NCI-H345 treated with DMSO at 0.1 percent for 48 hours (cell line): ENCODE measurements at regions not wholly inside any gene's neighbourhood (a gene's known extent, or its start where the extent isn't known, plus 50 kb on each side); places are given as distances from the start of the nearest gene placed in this dataset.

Experiments used
- DNase-seq: peaks from one replicate; lab custom pipeline; 2025; ENCODE audit not compliant: unreplicated experiment; lab: John Stamatoyannopoulos, UW

DNA sequence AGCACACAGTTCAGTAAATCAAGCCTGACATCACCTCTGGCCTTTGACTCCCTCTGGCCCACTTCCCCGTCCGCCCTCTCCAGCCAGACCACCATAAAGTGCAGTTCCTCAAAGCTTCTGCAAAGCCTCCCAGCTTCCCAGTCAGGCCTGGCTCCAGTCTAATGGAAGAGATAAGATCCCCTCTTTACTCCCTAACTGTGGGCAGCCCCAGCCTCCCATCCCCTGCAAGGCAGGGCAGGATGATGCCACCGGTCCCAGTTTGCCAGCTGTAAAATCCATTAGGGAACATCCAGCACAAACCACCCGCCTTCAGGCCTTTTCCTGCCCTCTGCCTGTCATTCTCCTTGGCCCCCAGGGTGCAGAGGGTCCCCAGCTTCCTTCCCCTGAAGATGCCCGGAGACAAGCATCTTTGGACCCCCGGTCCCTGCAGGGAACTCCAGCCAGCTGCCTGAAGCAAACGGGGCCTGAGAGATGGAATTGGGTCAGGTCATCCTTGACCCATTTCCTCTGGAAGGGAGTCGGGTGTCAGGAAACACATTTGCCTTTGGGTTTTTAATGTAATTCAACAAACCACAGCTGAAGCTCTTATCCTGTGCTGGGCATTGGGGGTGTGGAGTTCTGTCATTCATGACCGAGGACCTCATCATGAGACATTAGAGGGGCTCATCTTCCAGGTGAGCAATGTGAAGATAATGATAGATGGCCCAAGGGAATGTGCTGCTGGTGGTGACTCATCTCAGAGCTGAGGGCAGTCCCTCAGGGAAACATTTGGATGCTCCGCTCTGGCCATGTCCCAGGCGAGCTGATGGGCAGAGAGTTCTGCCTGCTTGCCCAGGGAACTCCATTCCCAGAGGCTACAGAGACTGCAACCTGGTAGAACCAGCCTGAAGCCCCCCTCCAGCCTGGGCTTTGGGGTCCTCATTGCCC lies 93.8 kb upstream of the CLMN start:
- no peak for DNase-seq

DNA sequence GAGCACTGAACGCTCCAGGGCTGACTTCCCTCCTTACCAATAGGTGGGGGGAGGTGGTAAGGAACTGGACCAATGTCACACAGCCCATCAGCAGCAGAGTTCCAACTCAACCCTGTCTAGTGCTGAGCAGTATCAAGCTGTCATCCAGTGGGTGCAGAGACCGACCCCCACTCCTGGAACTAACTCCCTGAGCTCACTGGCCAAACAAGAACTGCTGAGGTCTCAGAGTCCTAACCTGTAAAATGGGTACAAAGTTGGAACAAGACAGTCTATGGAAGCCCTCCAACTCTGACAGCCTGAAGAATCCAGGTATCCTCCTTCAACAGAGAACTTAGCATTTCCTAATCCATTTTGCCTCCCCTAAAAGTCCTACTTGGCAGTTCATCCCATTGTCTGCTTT lies 91.1 kb upstream of the CLMN start:
- no peak for DNase-seq

DNA sequence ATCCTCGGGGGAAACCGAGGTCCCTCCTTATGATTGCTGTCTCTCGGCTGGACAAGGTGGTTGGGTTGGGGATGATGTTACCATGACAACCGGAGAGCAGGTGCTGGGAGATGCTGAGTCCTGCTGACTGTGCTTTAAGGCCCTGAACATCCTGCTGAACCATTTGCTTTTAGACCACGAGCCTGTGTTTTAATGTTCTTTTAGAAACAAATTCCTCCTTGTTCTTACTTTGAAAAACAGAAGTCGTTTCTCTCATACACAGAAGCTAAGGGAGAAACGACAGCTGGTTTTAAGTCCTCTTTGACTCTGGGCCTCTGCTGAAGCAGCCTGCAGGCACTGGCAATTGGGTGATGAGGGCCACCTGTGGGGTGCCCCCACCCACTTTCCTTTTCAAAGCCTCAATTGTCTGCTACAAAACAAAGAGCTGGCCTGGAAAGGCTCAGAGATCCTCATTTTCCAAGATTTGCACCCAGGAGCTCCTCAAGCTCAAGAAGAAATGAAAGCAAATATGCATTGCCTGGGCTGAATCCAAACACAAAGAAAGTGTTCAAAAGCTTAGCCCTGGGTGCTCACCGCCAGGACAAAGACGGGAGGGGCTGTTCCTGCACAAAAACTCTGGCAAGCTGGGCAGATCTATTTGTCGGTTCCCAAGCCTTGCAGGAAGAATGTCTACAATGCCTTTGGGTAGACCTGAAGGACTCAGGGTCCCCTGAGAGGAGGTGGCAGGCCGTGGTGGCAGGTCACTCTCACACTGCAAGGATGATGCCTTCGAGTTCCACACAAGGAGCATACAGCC lies 90.0 kb upstream of the CLMN start:
- no peak for DNase-seq

DNA sequence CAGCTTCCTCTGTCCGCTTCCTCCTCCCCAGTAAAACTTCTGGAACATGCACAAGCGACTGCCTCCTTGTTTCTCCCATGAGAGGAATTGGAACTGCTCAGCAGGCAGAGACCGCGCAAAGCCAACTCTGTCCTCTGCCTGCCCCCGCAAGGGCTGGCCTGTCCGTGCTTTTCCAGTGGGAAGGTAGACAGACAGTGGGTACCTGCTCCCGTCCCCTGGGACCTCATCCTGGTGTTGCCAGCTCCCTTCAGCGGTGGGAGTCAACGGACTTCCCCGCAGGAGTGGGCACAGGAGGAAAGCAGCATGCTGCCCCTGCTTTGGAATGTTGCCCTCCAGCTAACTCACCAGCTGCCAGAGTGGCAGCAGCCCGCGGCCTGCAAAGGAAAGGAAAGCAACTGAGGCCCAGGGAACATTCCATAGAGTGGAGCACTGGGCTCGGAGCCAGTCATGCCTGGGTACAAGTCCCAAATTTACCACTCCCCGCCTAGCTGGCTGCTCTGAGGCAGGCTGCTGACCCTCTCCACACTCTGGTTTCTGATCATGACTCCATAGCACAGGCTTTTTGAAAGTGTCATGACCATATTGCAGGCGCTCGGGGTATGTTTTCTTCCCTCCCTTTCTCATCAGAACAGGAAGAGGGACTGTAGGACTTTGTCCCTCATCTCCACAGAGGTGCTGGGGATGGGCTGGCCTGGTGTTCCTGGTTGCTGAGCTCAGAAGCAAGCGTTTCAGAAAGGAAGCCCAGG lies 89.2 kb upstream of the CLMN start:
- DNase-seq: no peak

DNA sequence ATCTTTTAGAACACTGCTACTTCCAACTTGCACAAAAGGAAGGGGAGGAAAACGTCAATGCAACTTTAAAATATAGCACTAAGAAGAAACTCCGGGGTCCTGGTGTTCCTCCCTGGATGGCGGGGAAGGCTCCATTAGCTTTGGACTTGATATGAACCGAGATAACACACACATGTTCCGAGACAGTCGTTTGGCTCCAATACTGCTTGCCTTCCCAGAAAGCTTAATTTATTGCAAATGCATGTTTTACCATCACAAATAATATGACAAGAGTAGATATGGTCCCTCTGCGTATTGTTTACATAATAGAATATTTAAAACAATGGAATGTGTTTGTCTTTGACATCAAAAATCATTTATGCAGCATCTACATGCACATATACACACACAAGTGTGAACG lies 87.6 kb upstream of the CLMN start:
- no peak for DNase-seq

DNA sequence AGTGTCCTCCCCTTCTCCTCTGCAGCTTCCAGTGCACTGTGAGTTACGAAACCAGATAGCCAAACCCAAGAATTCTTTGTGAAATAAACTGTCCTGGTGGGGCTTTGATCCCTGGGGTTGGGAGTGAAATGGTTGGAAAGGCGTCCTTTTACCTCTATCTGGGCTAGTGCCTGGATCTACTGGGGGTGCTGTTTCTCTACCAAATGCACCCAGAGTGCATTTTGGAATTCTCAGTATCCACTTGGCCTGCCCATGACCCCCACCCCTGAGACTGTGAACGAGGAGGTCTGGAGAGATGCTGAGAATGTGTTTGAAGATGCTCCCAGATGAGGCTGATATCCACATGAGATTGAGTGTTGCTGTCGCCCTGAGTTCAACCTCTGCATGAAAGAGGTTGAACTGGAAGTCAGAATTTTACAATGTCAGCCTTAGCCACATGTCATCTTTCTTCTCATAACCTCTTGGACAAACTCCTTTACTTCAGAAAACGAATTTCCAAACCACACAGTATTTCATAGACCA lies 87.1 kb upstream of the CLMN start:
- DNase-seq: no peak

DNA sequence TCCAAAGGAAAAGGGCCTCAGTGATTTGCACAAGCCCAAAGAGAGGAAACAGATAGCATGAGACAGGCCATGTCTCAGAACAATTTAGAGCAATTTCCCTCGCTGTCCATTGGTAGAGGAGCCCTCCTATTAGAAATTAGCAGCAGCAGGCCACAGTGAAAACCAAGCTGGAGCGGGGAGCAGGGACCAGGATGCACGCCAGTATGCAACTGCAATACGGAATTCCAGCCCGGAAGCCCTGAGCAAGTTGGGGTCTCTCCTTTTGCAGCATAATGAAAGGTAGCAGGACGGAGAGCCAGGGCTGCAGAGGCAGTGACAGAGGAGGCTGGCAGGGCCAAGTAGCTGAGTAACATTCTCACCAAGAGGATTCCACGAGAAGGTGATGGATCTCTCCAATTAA lies 84.9 kb upstream of the CLMN start:
- no peak for DNase-seq

DNA sequence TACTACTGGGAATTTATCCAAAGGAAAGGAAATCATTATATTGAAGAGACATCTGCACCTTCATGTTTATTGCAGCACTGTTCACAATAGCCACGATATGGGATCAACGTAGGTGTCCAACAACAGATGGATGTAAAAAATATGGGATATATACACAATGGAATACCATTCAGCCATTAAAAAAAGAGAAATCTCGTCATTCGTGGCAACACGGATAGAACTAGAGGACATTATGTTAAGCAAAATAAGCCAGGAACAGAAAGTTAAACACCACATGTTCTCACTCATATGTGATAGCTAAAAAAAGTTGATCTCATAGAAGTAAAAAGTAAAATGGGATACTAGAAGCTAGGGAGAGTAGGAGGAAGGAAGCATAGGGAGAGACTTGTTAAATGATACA lies 82.9 kb upstream of the CLMN start:
- DNase-seq: no peak

DNA sequence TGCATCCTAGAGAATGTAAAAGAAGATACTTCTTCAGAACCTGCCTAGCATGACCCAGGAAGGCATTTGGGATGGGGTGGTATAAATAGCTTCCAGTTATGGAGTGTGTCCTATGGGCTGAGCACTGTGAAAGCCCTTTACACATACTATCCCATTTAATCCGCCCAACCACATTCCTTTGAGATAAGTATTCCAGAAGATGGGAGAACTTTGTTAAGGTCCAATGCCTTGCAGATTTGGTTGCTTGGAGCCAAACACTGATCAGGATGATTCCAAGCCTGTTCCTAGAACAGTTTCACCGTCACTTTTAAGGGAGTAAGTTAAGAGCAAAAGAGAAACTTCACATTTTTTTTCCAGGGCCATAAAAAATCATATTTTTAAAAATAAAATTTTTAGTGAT lies 82.5 kb upstream of the CLMN start:
- DNase-seq: no peak

DNA sequence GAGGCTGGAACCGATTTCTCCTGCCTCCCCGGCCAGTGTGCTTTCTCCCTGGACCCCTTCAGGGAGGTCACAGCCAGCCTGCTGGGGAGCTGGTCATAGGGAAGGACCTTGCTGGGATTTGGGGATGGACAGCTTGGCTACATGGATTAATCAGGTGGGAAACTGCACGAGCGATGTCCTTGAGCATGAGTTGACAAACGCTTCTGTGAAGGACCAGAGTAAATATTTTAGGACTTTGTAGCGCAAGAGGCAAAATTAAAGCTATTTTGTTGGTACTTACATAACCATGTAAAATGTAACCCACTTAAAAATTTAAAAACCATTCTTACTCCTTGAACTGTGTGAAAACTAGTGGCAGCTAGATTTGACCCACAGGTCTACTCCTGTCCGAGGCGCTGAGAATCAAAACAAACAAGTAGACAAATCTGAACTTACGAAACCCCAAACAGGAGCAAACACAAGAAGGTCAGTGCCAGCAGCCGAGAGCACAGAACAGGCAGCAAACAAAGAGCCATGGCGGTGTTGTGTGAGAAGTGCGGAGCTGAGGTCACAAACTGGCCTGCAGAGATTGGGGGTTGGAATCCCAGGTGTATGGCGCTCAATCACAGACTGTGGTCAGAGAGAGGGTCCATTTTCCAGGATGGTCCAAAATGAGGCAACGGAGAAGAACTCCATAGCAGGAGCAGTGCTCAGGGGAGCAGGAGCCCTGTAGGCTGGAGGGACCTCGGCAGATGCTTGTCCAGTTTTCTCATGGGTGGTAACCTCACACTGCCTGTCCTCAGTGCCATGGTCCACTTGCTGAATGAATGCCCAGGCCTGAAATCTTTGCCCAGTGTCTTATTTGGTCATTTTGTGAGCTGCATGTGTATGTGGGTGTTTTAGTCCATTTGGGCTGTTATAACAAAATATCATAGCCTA lies 79.2 kb upstream of the CLMN start:
- DNase-seq: no peak

DNA sequence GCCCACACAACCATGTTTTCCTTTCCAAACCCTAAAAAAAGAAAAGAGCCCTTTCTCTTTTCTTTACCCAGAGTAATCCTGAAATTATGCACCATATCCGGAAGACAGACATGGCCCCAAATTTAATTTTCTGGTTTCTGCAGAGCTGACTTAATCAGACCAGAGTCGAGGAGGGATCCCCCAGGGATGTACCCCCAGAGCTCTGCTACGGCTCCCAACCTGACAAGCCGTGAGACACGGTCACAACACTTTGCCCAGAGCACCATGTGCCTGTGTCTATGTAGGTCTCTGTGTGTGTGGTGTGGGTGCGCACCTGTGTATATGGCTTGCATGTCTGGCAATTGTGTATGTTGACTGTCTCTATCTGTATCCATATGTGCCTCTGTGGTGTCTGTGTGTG lies 77.6 kb upstream of the CLMN start:
- DNase-seq: no peak

DNA sequence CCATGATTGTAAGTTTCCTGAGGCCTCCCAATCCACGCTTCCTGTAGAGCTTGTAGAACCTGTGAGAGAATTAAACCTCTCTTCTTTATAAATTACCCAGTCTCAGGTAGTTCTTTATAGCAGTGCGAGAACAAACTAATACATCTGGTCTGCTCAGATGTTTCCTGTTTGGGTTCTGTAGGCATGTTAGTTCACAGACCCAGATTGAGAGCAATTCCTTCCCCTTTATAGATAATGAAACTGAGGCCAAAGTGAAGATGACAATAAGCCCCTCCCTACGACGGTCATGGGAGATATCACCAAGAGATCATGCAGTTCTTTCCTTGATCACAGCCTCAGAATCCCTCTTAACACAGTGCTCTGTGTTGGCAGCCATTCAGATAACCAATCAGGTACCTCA lies 76.5 kb upstream of the CLMN start:
- DNase-seq: no peak

DNA sequence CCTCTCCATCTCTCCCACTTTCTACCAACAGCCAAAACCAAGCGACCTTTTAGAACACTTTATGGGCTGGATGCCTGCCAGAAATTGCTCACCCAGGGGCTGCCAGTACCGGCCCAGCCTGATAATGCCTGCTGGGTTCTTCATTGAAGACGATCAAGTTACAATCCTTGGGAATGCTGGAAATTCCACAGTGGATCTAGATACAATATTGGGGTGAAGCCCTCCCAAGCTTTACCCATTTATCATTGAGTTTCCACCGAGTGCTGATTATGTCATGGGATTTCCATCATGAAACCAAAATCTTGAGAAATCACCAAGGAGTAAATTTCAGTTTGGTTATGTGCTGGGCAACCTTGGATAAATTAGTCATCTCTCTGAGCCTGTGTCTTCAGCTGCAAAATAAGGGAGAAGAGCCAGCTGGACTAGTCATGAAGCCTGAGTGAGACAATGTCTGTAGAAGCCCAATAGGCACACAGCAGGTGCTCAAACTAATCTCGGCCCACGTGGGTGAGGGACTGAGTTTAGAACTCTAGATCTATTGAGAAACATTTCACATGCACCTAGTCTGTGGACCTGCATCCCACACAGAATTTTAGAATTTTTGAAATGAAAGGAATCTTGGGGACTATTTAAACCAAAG lies 75.5 kb upstream of the CLMN start:
- DNase-seq: no peak

DNA sequence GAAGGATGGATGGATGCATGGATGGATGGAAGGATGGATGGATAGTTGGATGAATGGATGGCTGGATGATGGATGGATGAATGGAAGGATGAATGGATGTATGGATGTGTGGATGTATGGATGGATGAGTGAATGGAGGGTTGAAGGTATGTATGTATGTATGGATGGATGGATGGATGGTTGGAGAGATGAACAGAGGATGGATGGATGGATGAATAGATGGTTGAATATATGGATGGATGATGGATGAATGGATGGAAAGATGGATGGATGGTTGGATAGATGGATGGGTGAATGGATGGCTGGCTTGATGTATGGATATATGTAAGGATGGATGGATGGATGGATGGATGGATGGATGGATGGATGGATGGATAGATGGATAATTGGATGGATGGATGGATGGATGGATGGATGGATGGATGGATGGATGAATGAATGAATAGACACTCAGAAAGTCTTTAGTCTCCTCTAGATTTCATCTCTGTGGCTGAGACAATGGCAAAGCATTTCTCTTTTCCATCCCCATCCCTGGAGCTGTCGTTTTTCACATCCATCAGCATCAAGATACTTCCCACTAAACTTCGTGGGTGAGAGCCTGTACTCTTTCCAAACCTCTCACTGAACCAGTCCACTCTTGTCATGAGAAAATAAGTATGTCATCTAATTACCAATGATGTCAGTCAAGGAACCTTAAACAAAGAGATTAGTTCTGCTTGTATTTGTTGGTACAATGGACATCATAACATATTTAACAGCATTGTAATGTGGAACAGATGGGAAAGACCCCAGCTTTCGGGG lies 74.8 kb upstream of the CLMN start:
- no peak for DNase-seq

DNA sequence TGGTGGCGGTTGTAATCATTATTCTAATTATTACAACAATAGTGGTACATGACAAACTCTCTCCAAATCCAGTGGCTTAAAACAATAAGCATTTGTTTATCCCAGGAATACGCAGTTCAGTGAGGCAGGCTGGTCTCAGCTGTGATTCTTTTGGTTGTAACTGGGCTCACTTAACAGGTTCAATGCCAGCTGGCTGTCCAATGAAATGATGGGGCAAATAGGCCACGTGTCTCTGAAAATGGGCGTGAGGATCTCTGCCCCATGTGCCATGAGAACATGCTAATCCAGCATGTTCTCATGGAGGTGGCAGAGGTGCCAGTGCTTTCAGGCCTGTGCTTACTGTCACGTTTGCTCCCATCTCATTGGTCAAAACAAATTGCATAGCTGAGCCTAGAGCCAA lies 73.1 kb upstream of the CLMN start:
- no peak for DNase-seq

DNA sequence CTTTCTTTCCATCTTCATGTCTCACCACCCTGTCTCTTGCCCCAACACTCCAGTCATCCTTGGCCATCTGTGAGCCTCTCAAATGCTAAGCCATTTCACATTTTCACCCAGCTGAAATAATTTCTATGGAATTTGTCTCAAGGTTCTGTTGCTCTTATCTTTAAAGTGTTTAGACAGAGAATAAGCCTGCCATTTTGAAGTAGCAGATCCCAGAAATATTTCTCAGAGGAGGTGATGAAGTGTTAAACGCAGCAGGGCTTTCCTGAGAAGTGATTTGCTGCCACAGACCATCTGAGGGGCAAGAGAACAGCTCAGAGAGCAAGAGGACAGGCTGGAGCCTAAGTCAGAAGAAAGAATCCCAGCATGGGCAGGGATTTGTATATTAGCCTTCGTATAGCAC lies 71.6 kb upstream of the CLMN start:
- no peak for DNase-seq

DNA sequence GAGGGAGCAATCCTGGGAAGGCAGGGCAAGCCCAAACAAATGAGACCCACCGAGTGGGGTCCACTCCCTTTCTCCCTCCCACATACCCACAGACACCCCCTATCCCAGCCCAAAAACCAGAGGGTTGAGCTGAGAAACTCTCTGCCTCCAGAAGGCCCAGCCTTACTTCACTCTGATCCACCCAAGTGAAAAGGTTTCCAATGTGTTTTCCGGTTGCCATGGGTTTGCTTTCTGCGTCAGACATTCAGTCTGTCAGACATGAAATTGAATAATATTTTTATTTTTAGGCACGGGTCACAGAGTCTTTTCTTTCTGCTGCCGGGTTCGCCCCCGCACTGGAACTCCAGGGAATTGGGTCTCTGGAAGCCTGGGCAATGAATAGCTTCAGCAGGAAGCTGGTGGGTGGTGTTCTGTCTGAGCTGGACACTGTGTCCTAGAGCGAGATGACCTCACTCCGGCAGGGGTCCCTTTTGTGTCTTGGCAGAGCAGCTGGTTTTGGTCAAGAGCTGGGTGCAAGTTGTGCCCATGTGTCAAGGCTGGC lies 69.8 kb upstream of the CLMN start:
- no peak for DNase-seq

DNA sequence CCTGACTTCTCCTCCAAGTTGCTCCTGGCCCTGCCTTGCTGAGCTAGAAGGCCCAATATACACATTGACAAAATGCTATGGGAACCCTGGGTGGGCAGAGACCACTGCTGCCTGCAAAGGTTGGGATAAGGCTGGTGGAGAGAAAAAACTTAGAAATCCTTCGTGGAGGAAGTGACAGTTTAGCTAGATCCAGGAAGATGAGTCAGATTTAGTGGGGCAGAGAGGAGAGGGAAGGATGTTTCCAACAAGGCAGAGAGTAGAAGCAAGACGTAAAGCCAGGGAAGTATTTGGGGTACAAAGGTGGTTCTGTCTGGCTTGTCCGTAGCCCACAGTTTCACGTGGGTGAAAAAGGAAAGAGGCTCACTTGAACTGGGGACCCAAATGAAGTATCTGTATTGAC lies 69.0 kb upstream of the CLMN start:
- no peak for DNase-seq
